Esophagus (tissue), 2 donors: ENCODE measurements at regions not wholly inside any gene's neighbourhood (a gene's known extent, or its start where the extent isn't known, plus 50 kb on each side); places are given as distances from the start of the nearest gene placed in this dataset.

Experiments used
- H3K27ac ChIP-seq, 2 donors: one replicate each; pipeline ENCODE4 v1.5.1; 2013; ENCODE audit warnings: low read depth in 2 of 2, mild to moderate bottlenecking in 2 of 2, inconsistent platforms in 1 of 2, low read length in 1 of 2, moderate library complexity in 1 of 2
- H3K27me3 ChIP-seq, 2 donors: one replicate each; pipeline ENCODE4 v1.6.1; 2013; ENCODE audit warnings: low read length in 2 of 2, control low read depth in 1 of 2, mild to moderate bottlenecking in 1 of 2; ENCODE audit not compliant: insufficient read depth in 2 of 2, control insufficient read depth in 1 of 2
- H3K36me3 ChIP-seq, 2 donors: one replicate each; pipeline ENCODE4 v1.6.1; 2013; ENCODE audit warnings: low read length in 1 of 2; ENCODE audit not compliant: control insufficient read depth in 2 of 2, insufficient read depth in 2 of 2
- H3K4me1 ChIP-seq, 2 donors: one replicate each; pipeline ENCODE4 v1.6.1; 2013; ENCODE audit warnings: low read length in 1 of 2; ENCODE audit not compliant: control insufficient read depth in 2 of 2, insufficient read depth in 2 of 2
- H3K4me3 ChIP-seq, 2 donors: one replicate each; pipeline ENCODE4 v1.5.1; 2013; ENCODE audit warnings: low read length in 2 of 2, mild to moderate bottlenecking in 2 of 2, low read depth in 1 of 2, moderate library complexity in 1 of 2
- H3K9me3 ChIP-seq, 2 donors: one replicate each; pipeline ENCODE4 v1.6.1; 2013; ENCODE audit warnings: mild to moderate bottlenecking in 2 of 2, low read depth in 1 of 2, low read length in 1 of 2, moderate library complexity in 1 of 2; ENCODE audit not compliant: control insufficient read depth in 2 of 2, insufficient read depth in 1 of 2
- WGBS, 2 donors: extraction: QIAGEN DNeasy Blood & Tissue Kit; methylation state at CpG; one replicate each; pipeline ENCODE4 v1.1.7; 2013; 5-methylcytosine and 5-hydroxymethylcytosine counted together
- donor health status: healthy with polysubstance abuse.
- donor health status: Bipolar disorder and iron deficiency.

- no peak overlapping the region for H3K4me3 ChIP-seq
- H3K4me1 ChIP-seq: no peaks in the 10 kb centered on the region
- peaks cover 0 to 5% of the 10 kb centered on the region in 2 donors for H3K36me3 ChIP-seq
- WGBS, 2 donors: 63 to 71% methylated on average over 3 of the region's 3 CpGs
- H3K9me3 ChIP-seq: no peaks in the 10 kb centered on the region
- no peaks in the 10 kb centered on the region for H3K27me3 ChIP-seq
- H3K27ac ChIP-seq: no peak overlapping the region
Observed at GRCh38 chr14:95445161-95445560, 71.3 kb downstream of the SYNE3 start.

DNA sequence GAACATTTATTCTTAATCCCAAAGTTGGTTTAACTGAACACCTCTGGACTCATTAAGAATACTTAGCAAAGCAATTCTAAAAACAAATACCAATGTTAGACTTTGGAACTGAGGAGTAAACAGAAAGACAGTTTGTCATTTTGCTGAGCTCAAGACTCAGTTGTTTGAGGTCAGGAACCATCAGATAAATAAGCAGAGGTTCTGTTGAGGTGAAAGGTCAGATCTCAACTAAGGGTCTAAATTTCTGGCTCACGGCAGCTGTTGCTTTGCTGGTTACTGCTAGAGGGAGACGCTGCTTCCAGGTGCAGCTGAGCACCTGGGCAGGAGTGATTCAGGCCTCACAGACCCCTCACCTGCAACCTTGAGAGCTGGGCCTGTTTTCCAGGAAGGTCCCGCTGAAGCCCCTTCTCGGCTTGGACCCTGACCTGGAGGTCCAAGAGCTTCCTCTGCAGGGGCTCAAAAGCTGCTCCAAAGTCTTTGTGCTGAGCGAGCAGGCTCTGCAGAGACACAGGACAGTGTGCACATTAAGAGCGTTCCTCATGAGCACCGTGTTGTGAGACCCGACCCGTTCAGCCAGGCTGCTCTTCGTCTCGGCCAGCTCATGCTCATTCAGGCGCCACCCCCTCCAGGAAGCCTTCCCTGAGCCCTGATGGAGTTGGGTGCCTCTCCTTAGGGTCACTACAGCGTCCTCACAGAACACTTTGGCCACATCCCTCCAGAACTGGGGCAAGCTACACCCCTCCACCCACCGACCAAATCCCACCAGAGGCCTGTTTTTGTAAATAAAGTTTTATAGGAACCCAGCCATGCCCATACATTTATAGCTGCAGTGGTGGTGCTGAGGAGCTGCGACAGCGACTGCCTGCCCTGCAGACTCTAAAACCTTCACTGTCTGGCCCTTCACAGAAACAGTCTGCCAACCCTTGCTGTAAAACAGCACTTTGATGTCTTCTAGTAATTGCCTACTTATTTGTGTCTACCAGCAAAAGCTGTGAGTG is 72.0 kb downstream of the SYNE3 start:
- Histone ChIP-seq H3K27me3 (no peaks in the 10 kb centered on the region), H3K4me1 (no peaks in the 10 kb centered on the region), H3K9me3 (no peaks in the 10 kb centered on the region), H3K36me3 (peaks cover 0 to 6% of the 10 kb centered on the region in 2 donors), H3K27ac (no peak overlapping the region), H3K4me3 (no peak overlapping the region)
- WGBS, 2 donors: 84 to 87% methylated on average over 16 of the region's 16 CpGs

GRCh38 chr14:95442633-95443021 is 73.8 kb downstream of the SYNE3 start:
- 26 to 34% methylated on average over 5 of the region's 5 CpGs for WGBS, 2 donors
- H3K4me1 ChIP-seq: no peaks in the 10 kb centered on the region
- H3K27me3 ChIP-seq: no peaks in the 10 kb centered on the region
- no peak overlapping the region for H3K27ac ChIP-seq
- H3K36me3 ChIP-seq: peaks cover 0 to 8% of the 10 kb centered on the region in 2 donors
- H3K4me3 ChIP-seq: no peak overlapping the region
- H3K9me3 ChIP-seq: no peaks in the 10 kb centered on the region

- no peak overlapping the region for H3K27ac ChIP-seq
Observed at GRCh38 chr14:95442016-95442632, 74.3 kb downstream of the SYNE3 start.

GRCh38 chr14:95440951-95441350 is 75.5 kb downstream of the SYNE3 start:
- Histone ChIP-seq H3K9me3 (no peaks in the 10 kb centered on the region), H3K36me3 (peaks cover 0 to 10% of the 10 kb centered on the region in 2 donors), H3K27me3 (no peaks in the 10 kb centered on the region), H3K27ac (no peak overlapping the region), H3K4me1 (no peaks in the 10 kb centered on the region), H3K4me3 (no peak overlapping the region)
- WGBS, 2 donors: 76 to 80% methylated on average over 2 of the region's 2 CpGs

More at GRCh38 chr14:95442016-95442632, 74.3 kb downstream of the SYNE3 start:
- H3K9me3 ChIP-seq: no peaks in the 10 kb centered on the region
- no peaks in the 10 kb centered on the region for H3K27me3 ChIP-seq
- WGBS, 2 donors: 62 to 68% methylated on average over 6 of the region's 6 CpGs
- no peaks in the 10 kb centered on the region for H3K4me1 ChIP-seq
- peaks cover 0 to 10% of the 10 kb centered on the region in 2 donors for H3K36me3 ChIP-seq
- H3K4me3 ChIP-seq: no peak overlapping the region

DNA sequence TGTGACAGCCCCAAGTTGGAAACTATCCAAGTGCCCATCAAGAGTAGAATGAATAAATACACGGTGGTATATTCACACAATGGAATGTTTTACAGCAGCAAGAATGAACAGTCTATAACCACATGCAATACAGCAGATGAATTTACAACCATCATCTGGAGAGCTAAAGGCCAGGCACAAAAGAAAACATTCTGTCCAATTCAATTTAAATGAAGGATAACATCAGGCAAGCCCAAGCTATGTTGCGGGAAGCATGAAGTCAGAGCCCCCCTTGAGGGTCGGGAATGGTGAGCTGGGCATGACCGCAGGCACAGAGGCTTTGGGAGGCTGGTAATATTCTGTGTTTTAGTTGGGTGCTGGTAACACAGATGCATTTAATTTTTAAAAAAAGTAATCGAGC is 76.0 kb downstream of the SYNE3 start:
- no peaks in the 10 kb centered on the region for H3K27me3 ChIP-seq
- peaks cover 0 to 10% of the 10 kb centered on the region in 2 donors for H3K36me3 ChIP-seq
- no peak overlapping the region for H3K4me3 ChIP-seq
- H3K27ac ChIP-seq: no peak overlapping the region
- H3K4me1 ChIP-seq: no peaks in the 10 kb centered on the region
- H3K9me3 ChIP-seq: no peaks in the 10 kb centered on the region
- 72 to 73% methylated on average over 5 of the region's 5 CpGs for WGBS, 2 donors

- Histone ChIP-seq H3K36me3 (peaks cover 0 to 10% of the 10 kb centered on the region in 2 donors), H3K27me3 (no peaks in the 10 kb centered on the region), H3K27ac (no peak overlapping the region), H3K4me1 (no peaks in the 10 kb centered on the region), H3K4me3 (no peak overlapping the region), H3K9me3 (no peaks in the 10 kb centered on the region)
- WGBS, 2 donors: 90% methylated on average over 14 of the region's 14 CpGs
Observed at GRCh38 chr14:95439881-95440280, 76.6 kb downstream of the SYNE3 start.

DNA sequence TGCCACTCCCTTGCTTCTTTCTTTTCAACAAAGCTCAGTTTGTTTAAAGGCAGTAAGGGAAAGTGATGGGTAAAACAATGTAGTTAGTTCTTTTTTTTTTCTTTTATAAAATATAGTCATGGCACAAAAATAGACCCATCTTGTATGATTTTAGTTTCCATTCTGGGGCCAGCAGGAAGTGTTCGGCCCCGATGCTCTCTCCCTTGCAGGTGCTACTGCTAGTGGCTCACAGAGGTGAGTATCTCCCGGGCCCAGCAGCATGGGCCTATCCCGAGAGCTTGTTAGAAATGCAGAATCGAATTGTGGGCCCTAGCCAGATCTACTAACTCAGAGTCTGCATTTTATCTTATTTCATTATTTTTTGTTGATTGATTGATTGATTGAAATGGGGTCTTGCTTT is 78.7 kb downstream of the SYNE3 start:
- peaks cover 0 to 15% of the 10 kb centered on the region in 2 donors for H3K36me3 ChIP-seq
- WGBS, 2 donors: 87 to 93% methylated on average over 5 of the region's 5 CpGs

GRCh38 chr14:95436354-95436753 is 80.1 kb downstream of the SYNE3 start:
- Histone ChIP-seq H3K36me3 (peaks cover 0 to 17% of the 10 kb centered on the region in 2 donors), H3K4me3 (no peak overlapping the region)
- WGBS, 2 donors: 86 to 93% methylated on average over 4 of the region's 4 CpGs

More for the DNA sequence above, 78.7 kb downstream of the SYNE3 start:
- no peaks in the 10 kb centered on the region for H3K27me3 ChIP-seq
- H3K4me3 ChIP-seq: no peak overlapping the region
- no peaks in the 10 kb centered on the region for H3K9me3 ChIP-seq
- no peak overlapping the region for H3K27ac ChIP-seq
- no peaks in the 10 kb centered on the region for H3K4me1 ChIP-seq

More at GRCh38 chr14:95436354-95436753, 80.1 kb downstream of the SYNE3 start:
- H3K27me3 ChIP-seq: no peaks in the 10 kb centered on the region
- no peak overlapping the region for H3K27ac ChIP-seq
- H3K9me3 ChIP-seq: no peaks in the 10 kb centered on the region
- H3K4me1 ChIP-seq: no peaks in the 10 kb centered on the region
